ENCODE measurements at regions not wholly inside any gene's neighbourhood (a gene's known extent, or its start where the extent isn't known, plus 50 kb on each side); places are given as distances from the start of the nearest gene placed in this dataset.

DNA sequence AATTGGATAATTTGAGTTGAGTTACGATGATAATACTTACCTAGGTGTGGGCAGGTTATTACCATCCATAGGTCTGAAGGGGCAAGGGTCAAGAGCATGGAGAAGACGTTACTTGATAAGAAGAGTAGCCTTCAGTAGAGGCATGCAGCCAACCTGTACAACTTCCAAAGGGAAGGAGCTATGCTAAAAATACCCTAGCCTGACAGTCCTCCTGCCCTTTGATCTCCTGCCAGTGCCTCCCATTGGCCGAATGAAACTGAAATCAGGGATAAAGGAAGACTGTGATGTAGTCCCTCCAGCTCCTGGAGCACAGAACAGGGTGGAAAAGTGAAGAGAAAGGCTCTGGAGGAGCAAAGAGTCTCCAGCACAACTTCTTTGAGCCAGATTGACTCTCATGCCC lies 487.4 kb downstream of the ADCYAP1 start:
- H3K27me3 ChIP-seq (ENCODE audit: control insufficient read depth, insufficient read depth, low read length): no peaks in the 10 kb centered on the region
- H3K4me3 ChIP-seq (ENCODE audit: low read length in 3 of 3): no peak overlapping the region
- intact Hi-C loops (cut with DNase I): no loop called here
- H3K4me1 ChIP-seq (ENCODE audit: control insufficient read depth in 2 of 3, insufficient read depth in 2 of 3, low read depth in 1 of 3, low read length in 3 of 3): no peaks in the 10 kb centered on the region
- H3K36me3 ChIP-seq (ENCODE audit: control insufficient read depth in 2 of 3, insufficient read depth in 3 of 3, low read length in 3 of 3): no peaks in the 10 kb centered on the region
- no peak for DNase-seq
- FAIRE-seq: no peak
- TF ChIP-seq, protein P1, sequence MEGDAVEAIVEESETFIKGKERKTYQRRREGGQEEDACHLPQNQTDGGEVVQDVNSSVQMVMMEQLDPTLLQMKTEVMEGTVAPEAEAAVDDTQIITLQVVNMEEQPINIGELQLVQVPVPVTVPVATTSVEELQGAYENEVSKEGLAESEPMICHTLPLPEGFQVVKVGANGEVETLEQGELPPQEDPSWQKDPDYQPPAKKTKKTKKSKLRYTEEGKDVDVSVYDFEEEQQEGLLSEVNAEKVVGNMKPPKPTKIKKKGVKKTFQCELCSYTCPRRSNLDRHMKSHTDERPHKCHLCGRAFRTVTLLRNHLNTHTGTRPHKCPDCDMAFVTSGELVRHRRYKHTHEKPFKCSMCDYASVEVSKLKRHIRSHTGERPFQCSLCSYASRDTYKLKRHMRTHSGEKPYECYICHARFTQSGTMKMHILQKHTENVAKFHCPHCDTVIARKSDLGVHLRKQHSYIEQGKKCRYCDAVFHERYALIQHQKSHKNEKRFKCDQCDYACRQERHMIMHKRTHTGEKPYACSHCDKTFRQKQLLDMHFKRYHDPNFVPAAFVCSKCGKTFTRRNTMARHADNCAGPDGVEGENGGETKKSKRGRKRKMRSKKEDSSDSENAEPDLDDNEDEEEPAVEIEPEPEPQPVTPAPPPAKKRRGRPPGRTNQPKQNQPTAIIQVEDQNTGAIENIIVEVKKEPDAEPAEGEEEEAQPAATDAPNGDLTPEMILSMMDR (IDR thresholded peaks at IDR 0.05; ENCODE audit: borderline replicate concordance, extremely low read depth, insufficient read depth): no peak
- no peaks in the 10 kb centered on the region for H3K9me3 ChIP-seq (ENCODE audit: control insufficient read depth in 2 of 3, insufficient read depth in 1 of 3, low read length in 3 of 3)
- no peak overlapping the region for H3K27ac ChIP-seq (ENCODE audit: low read depth in 2 of 2, low read length in 2 of 2)
- H3K9ac ChIP-seq (ENCODE audit: low read length in 3 of 3): no peak overlapping the region

DNA sequence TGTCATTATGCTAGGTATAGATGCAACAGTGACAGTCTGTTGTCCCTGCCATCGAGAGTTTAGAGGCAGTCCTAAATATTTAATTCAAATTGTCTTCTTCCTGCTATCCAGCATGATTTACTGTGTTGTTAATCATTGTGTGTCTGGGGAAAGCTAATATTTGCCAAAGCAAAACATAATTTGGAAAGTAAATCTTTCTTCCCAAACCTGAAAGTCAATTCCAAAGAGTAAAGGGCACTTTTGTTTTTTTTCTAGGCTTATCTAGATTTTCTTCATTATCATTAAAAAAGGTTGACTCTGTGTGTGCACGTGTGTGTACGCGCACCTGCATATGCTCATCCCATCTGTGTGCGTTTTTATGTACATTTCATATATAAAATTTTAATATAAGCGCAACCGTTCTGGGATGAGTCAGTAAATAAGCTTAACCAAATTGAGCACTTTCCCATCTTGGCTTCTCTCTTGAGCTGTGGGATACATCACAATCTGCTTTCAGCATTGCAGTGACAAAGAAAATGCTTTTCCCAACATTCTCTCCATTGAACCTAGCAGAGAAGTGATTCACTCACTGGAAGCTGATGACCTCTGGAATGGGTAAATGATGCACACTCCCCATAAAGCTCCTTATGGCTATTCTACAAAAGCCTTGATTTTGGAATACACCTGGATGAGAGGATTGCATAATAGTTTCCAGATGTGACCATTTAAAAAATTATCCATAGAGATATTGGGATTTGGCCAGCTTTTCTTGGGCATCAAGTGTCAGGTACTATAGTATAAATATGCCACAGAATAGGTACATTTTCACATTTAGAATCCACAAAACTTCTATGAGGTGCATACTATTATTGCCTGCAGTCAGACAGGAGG lies 488.4 kb downstream of the ADCYAP1 start:
- Histone ChIP-seq H3K27ac (ENCODE audit: low read depth in 2 of 2, low read length in 2 of 2) (no peak overlapping the region), H3K4me3 (ENCODE audit: low read length in 3 of 3) (no peak overlapping the region), H3K36me3 (ENCODE audit: control insufficient read depth in 2 of 3, insufficient read depth in 3 of 3, low read length in 3 of 3) (no peaks in the 10 kb centered on the region), H3K9ac (ENCODE audit: low read length in 3 of 3) (no peak overlapping the region), H3K27me3 (ENCODE audit: control insufficient read depth, insufficient read depth, low read length) (no peaks in the 10 kb centered on the region), H3K4me1 (ENCODE audit: control insufficient read depth in 2 of 3, insufficient read depth in 2 of 3, low read depth in 1 of 3, low read length in 3 of 3) (no peaks in the 10 kb centered on the region), H3K9me3 (ENCODE audit: control insufficient read depth in 2 of 3, insufficient read depth in 1 of 3, low read length in 3 of 3) (no peaks in the 10 kb centered on the region)
- DNase-seq: no peak
- FAIRE-seq: no peak
- intact Hi-C loops (cut with DNase I): no loop called here
- TF ChIP-seq, protein P1 (IDR thresholded peaks at IDR 0.05; ENCODE audit: borderline replicate concordance, extremely low read depth, insufficient read depth): no peak

DNA sequence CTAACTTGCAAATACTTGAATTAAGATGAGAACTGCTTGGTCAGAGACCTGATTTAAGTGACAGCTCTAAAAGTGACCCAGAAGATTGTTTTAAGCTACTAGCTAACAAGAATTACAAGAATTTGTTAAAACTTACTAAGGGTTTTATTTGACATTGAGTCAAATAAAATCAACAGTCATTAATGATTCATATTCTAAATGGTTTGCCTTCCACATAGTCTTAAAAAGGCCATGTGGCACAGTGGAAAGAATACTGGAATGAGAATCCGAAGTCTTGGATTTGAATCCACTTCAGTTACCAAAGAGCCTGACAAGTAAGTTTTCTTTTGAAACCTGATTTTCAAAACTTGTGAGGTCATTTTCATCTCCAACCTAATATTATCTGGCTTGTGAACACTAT lies 489.3 kb downstream of the ADCYAP1 start:
- Histone ChIP-seq H3K27me3 (ENCODE audit: control insufficient read depth, insufficient read depth, low read length) (no peaks in the 10 kb centered on the region), H3K9ac (ENCODE audit: low read length in 3 of 3) (no peak overlapping the region), H3K9me3 (ENCODE audit: control insufficient read depth in 2 of 3, insufficient read depth in 1 of 3, low read length in 3 of 3) (no peaks in the 10 kb centered on the region), H3K4me1 (ENCODE audit: control insufficient read depth in 2 of 3, insufficient read depth in 2 of 3, low read depth in 1 of 3, low read length in 3 of 3) (no peaks in the 10 kb centered on the region), H3K27ac (ENCODE audit: low read depth in 2 of 2, low read length in 2 of 2) (no peak overlapping the region), H3K36me3 (ENCODE audit: control insufficient read depth in 2 of 3, insufficient read depth in 3 of 3, low read length in 3 of 3) (no peaks in the 10 kb centered on the region), H3K4me3 (ENCODE audit: low read length in 3 of 3) (no peak overlapping the region)
- intact Hi-C loops (cut with DNase I): no loop called here
- FAIRE-seq (no peak), DNase-seq (no peak)
- TF ChIP-seq, protein P1 (IDR thresholded peaks at IDR 0.05; ENCODE audit: borderline replicate concordance, extremely low read depth, insufficient read depth): no peak

All from kidney (tissue), 13 donors.